ENCODE measurements at regions not wholly inside any gene's neighbourhood (a gene's known extent, or its start where the extent isn't known, plus 50 kb on each side); places are given as distances from the start of the nearest gene placed in this dataset.

- H3K4me3 ChIP-seq (ENCODE audit: low read depth, low read length) = no peak overlapping the region
- no peak for DNase-seq (ENCODE audit: low read depth)
- TF ChIP-seq CTCF (IDR thresholded peaks at IDR 0.05; ENCODE audit: low read depth, low read length, missing control alignments) = no peak
- in situ Hi-C loops (cut with HindIII; ENCODE audit: low sequenced_read_pairs) = no loop called here
Measured at GRCh38 chr11:71137376-71137775, 115.0 kb downstream of the SHANK2 start.

GRCh38 chr11:71136095-71136845 lies 116.1 kb downstream of the SHANK2 start:
- TF ChIP-seq CTCF (IDR thresholded peaks at IDR 0.05; ENCODE audit: low read depth, low read length, missing control alignments) = no peak
- DNase-seq (ENCODE audit: low read depth) = no peak
- in situ Hi-C loops (cut with HindIII; ENCODE audit: low sequenced_read_pairs) = no loop called here
- H3K4me3 ChIP-seq (ENCODE audit: low read depth, low read length) = no peak overlapping the region

- in situ Hi-C loops (cut with HindIII; ENCODE audit: low sequenced_read_pairs) = no loop called here
Measured at GRCh38 chr11:71135112-71135511, 117.3 kb downstream of the SHANK2 start.

GRCh38 chr11:71133946-71134345 lies 118.4 kb downstream of the SHANK2 start:
- in situ Hi-C loops (cut with HindIII; ENCODE audit: low sequenced_read_pairs) = no loop called here
- TF ChIP-seq CTCF (IDR thresholded peaks at IDR 0.05; ENCODE audit: low read depth, low read length, missing control alignments) = no peak
- no peak overlapping the region for H3K4me3 ChIP-seq (ENCODE audit: low read depth, low read length)
- no peak for DNase-seq (ENCODE audit: low read depth)

More at GRCh38 chr11:71135112-71135511, 117.3 kb downstream of the SHANK2 start:
- H3K4me3 ChIP-seq (ENCODE audit: low read depth, low read length) = no peak overlapping the region
- TF ChIP-seq CTCF (IDR thresholded peaks at IDR 0.05; ENCODE audit: low read depth, low read length, missing control alignments) = no peak
- no peak for DNase-seq (ENCODE audit: low read depth)

GRCh38 chr11:71131861-71132260 lies 120.5 kb downstream of the SHANK2 start:
- in situ Hi-C loops (cut with HindIII; ENCODE audit: low sequenced_read_pairs) = no loop called here
- DNase-seq (ENCODE audit: low read depth) = no peak
- no peak overlapping the region for H3K4me3 ChIP-seq (ENCODE audit: low read depth, low read length)
- TF ChIP-seq CTCF (IDR thresholded peaks at IDR 0.05; ENCODE audit: low read depth, low read length, missing control alignments) = no peak

- no peak for TF ChIP-seq CTCF (IDR thresholded peaks at IDR 0.05; ENCODE audit: low read depth, low read length, missing control alignments)
- DNase-seq (ENCODE audit: low read depth) = no peak
- in situ Hi-C loops (cut with HindIII; ENCODE audit: low sequenced_read_pairs) = no loop called here
- H3K4me3 ChIP-seq (ENCODE audit: low read depth, low read length) = no peak overlapping the region
Measured at GRCh38 chr11:71130106-71130505, 122.3 kb downstream of the SHANK2 start.
